ENCODE measurements at regions not wholly inside any gene's neighbourhood (a gene's known extent, or its start where the extent isn't known, plus 50 kb on each side); places are given as distances from the start of the nearest gene placed in this dataset.

DNA sequence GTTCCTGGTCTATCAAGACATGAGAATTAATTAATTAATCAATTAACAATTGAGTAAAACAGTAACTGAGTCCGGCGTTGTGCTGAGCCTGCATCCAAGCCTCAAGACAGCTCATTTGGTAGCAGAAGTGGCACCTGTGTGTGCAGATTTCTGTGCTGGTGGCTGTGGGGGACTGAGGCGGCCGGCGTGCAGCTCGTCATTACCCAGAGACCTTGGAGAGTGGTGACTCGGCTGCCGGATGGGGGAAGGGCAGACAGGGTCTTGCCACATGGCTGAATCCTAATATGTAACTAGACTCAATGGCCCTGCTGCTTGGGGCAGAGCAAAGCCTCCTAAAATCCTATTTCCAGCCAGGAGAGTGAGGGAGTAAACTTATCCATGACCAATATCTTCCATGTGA lies 510.2 kb downstream of the TCERG1L start:
- no peak for DNase-seq (ENCODE audit: low read depth)

DNA sequence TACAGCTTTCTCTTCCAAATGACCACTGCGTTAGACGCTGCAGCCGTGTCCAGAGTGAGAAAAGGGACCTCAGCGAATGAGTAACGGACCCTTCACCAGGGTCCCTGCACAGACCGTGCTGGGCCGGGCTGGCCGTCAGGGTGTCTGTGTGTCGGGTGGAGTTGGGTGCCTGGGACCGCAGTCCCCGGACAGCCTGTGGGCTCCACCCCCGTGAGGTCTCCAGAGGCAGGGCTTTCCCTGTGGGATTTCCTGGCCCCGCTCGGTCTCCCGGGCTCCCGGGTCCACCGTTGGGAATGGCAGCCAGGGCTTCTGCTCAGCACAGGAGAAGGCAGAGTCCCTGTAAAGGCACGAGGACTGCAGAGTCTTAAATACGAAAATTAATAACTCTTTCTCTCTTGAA lies 509.7 kb downstream of the TCERG1L start:
- no peak for DNase-seq (ENCODE audit: low read depth)

DNA sequence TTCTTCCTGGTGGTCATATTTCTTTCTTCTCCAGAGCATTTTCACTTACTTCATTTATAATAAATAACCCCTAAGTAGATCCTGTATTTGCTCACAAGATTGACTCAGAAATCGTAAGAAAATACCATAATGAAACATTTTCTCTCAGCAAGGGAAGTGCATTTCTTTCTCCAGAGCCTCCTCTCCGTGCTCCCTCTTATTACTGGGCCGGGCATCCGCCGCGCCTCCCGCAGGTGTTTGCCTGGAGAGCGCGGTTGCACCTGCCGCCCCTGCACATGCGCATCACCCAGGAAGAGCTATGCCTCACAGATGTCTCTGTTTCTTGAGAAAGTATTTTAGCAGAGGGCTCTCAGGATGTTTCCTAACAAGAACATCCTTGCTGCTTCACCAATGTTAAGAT lies 509.2 kb downstream of the TCERG1L start:
- no peak for DNase-seq (ENCODE audit: low read depth)

DNA sequence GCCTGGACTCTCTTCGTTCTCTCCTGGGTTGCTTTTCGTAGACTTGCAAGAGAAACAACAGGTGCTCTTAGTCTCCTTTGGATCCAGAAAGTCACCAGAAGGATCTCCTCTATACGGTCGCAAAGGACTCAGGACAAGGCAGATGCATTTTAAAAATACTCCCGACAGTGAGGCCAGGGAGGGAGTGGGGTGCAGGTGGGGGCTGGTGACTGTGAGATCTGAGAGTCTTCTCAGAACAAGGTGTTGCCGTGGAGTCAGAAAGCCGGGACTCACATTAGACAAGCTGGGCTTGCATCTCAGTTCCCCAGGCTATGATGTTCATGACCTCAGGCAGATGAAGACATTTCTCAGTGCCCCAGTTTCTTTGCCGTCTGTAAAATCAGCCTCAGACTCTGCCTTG lies 507.2 kb downstream of the TCERG1L start:
- no peak for DNase-seq (ENCODE audit: low read depth)

DNA sequence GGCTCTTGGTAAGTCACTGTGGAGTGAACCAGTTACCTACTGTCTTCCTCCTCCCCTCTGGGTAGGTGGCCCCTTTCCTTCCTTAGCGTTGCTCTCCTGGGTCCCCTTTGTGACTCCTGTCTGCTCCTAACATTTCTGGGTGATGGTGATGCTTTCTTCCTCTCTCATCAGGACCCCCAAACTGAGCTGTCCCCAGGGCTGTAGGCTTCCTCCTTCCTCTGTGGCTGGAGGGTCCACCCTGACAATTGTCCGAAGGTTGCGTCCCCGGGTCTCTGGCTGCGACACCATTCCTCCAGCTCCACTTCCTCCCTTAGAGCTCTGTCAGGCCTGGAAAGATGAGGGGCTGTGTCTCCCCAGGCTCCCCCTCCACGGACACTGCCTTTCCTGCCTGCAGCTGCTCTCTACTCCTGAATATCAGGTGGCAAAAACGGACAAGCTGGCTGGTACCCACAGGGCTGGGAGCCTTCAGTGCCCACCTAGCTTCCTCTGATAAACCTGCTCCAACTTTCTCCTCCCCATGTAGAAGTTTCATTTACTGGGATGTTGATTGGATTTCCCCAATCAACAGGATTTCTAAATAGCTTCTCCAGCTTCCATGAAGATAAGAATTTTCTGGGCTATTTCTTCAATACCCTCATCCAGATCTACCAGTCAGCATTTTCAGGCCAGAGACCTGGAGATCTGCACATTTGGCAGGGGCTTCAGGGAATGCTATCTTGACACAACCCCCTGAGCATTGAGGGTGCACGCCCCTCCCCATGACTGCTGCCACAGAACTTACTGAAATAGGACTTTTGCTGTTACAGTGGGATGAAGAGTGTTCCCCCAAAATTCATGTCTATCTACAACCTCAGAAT lies 506.5 kb downstream of the TCERG1L start:
- DNase-seq (ENCODE audit: low read depth) = no peak

GRCh38 chr10:130805635-130806030 lies 505.9 kb downstream of the TCERG1L start:
- no peak for DNase-seq (ENCODE audit: low read depth)

DNA sequence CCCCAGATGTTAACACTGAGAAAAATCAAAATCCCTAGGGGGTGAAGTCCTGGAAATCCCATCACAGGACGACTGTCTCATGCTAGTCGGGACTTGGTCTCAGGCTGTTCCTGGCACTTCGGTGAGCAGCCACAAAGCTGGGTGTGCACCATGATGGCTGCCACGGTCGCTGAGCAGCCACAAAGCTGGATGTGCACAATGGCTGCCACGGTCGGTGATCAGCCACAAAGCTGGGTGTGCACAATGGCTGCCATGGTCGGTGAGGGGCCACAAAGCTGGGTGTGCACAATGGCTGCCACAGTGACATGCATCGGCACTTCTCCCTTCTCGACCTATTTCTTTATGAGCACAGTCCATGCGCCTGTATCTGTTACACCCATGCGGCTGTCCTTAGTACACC lies 505.1 kb downstream of the TCERG1L start:
- DNase-seq (ENCODE audit: low read depth) = no peak

- no peak for DNase-seq (ENCODE audit: low read depth)
These were observed 504.4 kb downstream of the TCERG1L start for GRCh38 chr10:130807096-130807495.

- DNase-seq (ENCODE audit: low read depth) = no peak
These were observed 503.8 kb downstream of the TCERG1L start for GRCh38 chr10:130807721-130808120.

DNA sequence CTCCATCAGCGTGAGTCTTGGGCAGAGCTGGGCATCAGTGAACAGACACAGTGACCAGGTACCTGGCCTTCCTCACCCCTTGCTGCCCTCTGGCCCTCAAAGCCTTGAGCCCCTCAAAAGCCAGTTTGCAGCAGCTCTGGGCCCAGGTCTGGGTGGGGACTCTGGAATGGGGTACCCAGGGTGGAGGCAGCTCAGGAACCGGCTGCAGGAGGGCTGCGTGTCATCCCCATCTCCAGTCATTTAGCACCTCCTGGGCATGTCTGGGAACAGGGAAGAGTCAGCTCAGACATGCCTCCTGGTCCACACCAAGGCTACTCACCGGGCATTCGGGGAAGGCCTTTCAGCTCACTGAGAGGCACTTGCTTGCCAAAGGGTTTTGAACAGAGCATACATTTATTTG lies 503.3 kb downstream of the TCERG1L start:
- no peak for DNase-seq (ENCODE audit: low read depth)

GRCh38 chr10:130808686-130809085 lies 502.8 kb downstream of the TCERG1L start:
- no peak for DNase-seq (ENCODE audit: low read depth)

GRCh38 chr10:130809181-130809580 lies 502.3 kb downstream of the TCERG1L start:
- DNase-seq (ENCODE audit: low read depth) = no peak

DNA sequence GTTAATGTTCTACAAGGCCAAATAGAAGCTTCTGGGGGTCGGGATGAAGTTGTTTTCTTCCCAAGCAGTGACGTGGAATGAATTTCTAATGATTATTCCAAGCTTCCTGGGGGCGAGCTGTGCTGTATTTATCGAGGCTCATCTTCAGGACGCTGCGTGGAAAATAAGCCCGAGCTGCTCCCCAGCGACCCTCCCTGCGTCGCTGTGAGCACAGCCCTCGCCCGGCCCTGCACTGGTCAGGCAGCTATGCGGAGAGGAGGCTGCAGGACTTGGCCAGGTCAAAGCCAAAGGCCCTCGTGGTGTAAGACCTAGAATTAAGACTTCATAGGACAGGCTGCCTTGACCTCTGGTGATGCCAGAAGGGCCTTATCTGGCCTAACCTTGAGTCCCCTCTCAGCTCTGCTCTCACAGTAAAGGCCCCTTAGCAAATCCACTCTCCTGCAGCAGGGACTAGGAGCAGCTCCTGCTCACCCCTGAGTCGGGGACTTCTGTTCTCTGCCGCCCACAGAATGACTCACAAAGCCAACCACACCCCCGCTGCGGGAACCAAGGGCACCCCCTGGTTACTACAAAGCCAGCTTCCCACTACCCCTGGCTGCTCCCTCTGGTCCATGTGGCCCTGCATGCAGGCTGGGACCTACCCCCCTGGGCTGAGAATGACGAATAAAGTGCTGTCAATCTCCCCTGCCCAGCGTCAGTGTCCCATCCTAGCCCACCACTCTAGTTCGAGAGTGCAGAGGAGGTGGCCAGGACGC lies 501.6 kb downstream of the TCERG1L start:
- no peak for DNase-seq (ENCODE audit: low read depth)

- DNase-seq (ENCODE audit: low read depth) = no peak
These were observed 500.7 kb downstream of the TCERG1L start for GRCh38 chr10:130810856-130811255.

GRCh38 chr10:130812381-130813148 lies 499.0 kb downstream of the TCERG1L start:
- no peak for DNase-seq (ENCODE audit: low read depth)

- no peak for DNase-seq (ENCODE audit: low read depth)
These were observed 496.9 kb downstream of the TCERG1L start for GRCh38 chr10:130814610-130815009.

DNA sequence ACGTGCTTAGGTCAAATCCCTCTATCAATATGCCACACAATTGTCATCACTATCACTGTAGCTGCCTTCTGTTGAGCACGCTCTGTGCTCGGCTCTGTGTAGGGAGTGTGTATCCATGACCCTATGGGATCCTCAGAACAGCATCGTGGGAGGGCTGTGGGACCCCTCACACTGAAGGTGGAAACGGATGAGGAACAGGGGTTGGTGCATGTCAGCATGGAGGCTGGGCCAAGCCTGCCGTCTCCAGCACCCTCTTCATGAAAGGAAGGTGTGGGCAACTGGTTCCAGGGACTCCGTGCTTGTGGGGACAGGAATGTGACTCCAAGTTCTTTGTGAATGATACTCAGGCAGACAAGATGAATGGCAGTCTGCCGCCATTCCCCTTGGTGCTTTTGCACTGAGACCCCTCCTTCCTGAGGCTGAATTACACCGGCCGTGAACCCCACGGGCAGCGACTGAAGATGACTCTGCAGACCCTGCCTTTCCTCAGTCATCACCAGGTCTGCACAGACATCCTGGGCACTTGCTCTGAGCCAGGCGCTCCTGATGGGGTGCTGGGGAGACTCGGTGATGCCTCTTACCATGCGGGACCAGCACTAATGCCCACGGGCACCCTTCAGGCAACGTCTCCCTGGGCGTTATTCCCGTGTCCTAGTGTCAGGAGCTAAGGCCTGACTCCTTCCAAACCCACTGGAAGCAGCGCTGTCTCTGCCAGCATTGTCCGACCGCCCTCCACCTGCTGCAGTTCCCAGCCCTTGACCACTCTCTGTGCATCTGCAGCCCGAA lies 495.2 kb downstream of the TCERG1L start:
- no peak for DNase-seq (ENCODE audit: low read depth)

GRCh38 chr10:130817046-130817624 lies 494.4 kb downstream of the TCERG1L start:
- no peak for DNase-seq (ENCODE audit: low read depth)

DNA sequence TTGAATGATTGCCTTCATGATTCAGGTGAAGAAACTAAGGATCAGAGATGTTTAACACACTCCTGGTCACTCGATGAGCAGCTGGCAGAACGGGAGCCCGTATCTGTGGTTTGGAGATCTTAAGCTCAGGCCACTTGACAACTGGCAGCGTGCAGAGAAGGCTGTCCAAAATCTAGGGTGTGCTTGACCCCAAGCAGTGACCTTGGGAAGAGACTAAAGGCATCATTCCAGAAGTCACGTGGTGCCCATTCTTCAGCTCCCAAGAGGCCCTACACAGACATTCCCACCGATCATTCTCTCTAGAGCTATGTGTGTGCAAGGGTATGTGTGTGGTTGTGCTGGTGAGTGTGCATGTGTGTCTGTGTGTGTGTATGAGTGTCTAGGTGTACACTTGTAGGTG lies 493.8 kb downstream of the TCERG1L start:
- DNase-seq (ENCODE audit: low read depth) = no peak

GRCh38 chr10:130820880-130821482 lies 490.5 kb downstream of the TCERG1L start:
- DNase-seq (ENCODE audit: low read depth) = no peak
